HG02759 (cell line): ENCODE measurements at regions not wholly inside any gene's neighbourhood (a gene's known extent, or its start where the extent isn't known, plus 50 kb on each side); places are given as distances from the start of the nearest gene placed in this dataset.
"Not testable (repeated sequence)": the region's sequence is repeated elsewhere in the genome, so short reads cannot be mapped to it uniquely, and the experiment has no call there.

Experiments used
- ATAC-seq: cut with Tn5 transposase; IDR thresholded peaks from one replicate; pipeline ENCODE4 v1.9.1; 2021; ENCODE audit warnings: mild to moderate bottlenecking, moderate library complexity; ENCODE audit not compliant: unreplicated experiment

DNA sequence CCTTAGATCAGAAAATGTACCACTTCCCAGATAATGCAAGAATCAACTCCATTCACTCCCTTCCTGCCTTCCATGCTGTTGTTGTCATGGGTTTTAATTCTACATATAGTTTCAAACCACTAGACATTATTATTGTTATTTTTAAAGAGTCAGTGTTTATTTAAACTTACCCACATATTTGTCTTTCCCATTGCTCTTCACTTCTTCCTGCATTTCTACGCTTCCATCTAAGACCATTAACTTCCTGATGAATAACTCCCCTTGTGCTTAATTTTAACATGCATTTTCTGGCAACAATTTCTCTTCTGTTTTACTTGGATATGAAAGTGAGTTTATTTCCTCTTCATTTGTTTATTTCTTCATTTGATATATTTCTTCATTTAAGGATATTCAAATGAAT is 127.1 kb upstream of the FHIT start:
- ATAC-seq = no peak

DNA sequence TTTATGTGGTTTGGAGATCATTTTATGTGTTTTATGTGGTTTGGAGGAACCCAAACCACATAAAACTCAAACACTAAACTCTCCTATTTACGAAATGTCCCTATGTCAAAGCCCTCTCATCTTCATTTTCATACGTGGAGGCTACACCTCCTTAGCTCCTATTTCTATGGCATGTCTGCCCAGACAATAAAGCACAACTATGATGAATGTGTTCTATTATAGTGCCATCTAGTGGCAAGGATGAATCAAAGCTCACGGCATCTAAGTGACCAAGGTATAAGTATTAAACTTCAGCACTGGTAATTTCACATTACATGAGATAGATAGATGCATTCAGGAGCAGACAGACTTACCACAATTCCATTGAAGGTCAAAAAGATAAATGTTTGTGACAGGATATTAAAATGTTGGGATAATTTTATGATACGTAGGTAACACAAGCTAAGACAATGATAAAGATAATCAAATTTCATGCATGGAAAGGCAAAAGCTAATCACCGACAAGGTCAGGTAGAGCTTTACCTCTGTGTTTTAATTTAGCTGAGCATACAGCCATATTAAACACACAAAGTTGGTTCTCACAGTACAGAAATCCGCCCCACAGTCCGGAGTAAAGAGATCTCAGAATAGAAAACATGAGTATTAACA is 130.6 kb upstream of the FHIT start:
- ATAC-seq = peak; percentile 90

DNA sequence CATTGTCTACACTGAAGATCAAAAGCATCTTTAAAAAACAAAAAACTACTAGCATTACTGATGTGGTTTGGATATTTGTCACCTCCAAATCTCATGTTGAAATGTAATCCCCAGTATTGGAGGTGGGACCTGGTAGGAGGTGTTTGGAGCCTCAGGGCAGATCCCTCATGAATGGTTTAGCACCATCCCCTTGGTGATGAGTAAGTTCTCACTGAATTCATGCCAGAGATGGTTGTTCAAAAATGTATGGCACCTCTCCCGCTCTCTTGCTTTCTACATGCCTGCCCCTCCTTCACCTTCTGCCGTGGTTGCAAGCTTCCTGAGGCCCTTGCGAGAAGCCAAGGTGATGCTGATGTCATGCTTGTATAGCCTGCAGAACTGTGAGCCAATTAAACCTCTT is 136.6 kb upstream of the FHIT start:
- ATAC-seq = no peak

DNA sequence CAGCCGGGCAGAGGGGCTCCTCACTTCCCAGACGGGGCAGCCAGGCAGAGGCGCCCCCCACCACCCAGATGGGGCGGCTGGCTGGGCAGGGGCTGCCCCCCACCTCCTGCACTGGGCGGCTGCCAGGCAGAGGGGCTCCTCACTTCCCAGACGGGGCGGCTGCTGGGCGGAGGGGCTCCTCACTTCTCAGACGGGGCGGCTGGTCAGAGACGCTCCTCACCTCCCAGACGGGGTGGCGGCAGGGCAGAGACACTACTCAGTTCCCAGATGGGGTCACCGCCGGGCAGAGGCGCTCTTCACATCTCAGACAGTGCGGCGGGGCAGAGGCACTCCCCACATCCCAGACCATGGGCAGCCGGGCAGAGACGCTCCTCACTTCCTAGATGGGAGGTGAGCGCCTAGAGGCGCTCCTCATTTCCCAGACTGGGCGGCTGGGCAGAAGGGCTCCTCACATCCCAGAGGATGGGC is 142.3 kb upstream of the FHIT start:
- ATAC-seq = not testable (repeated sequence)

DNA sequence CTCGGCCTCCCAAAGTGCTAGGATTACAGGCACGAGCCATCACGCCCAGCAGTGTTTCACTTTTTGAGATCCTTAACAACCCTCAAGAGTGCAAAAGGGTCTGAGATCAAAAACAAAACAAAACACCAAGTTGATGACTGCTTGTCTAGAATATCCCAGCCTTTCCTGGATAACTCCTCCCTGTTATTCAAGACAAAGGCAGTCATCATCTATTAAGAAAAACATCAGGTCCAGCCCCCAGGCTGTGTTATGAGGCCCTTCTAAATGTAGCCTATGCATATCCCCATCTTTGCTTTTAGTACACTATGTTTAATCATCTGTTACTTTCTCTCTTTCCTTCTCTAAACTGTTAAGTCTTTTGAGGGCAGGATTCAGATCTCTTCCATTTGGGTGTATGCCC is 150.1 kb upstream of the FHIT start:
- no peak for ATAC-seq

DNA sequence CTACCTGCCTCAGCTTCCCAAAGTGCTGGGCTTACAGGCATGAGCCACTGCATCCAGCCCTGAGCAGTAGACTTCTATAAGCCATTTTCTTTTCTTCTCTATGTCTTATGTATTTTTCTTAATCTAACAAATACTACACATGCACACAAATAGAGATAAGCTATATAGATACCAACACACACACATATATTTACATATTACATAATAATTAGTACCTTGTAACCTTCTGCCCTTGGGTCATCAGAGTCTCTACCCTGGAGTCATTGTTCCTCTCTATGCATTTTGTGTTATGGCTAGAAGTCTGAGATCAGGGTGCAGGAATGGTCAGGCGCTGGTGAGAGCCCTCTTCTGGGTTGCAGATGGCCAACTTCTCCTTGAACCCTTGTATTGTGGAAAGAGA is 154.0 kb upstream of the PTPRG start:
- no peak for ATAC-seq

DNA sequence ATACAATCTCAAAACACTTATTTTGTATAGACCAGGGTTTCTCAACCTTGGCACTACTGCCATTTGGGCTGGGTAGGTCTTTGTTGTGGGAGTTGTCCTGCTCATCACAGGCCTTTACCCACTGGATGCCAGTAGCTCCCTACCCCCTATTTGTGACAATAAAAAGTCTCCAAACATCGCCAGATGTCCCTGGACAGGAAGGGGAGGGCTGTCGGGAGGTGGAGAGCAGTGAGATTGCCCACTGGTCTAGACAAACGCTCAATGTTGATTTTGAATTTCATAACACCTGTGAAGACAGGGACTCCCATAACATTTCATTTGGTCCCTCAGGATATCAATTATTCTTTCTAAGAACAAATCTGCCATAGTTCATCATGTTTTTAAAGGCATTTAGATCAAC is 151.7 kb upstream of the PTPRG start:
- ATAC-seq = no peak

DNA sequence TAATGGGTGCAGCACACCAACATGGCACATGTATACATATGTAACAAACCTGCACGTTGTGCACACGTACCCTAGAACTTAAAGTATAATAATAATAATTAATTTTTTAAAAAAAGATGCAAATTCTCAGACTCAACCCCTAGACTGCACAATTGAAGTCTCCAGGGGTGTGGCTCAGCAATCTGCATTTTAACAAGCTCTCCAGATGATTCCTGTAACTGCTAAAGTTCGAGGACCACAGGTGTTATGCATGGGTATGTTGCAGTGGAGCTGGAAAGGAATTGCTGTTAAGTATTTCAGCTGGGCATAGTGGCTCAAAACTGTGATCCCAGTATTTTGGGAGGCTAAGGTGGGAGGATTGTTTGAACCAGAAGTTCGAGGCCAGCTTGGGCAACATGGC is 151.0 kb upstream of the PTPRG start:
- ATAC-seq = not testable (repeated sequence)

DNA sequence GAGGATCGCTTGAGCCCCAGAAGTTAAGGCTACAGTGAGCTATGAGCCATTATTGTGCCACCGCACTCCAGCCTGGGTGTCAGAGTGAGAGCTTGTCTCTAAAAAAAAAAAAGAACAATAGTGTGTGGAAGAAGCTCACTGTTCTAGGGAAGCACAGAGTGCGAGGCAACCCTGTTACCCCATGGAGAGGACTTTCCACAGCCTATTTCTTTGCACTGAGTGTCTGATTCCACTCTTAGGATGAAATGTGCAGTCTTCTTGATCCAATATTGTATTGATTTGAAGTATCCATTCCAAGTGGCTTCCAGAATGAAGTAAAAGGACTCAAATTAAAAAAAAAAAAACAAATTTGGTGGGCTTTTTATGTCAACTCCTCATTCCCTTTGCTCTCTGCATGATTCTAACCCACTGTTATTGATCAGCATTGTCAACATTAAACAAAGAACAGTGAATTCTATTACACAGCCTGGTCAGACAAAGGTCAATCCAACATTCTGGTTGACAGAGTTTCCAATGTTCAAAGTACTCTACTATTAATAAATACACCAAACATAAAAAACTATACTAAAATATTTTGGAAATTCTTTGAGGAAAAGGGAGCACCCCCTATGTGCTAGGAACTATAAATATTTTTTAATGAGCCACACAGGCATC is 150.2 kb upstream of the PTPRG start:
- ATAC-seq = no peak

DNA sequence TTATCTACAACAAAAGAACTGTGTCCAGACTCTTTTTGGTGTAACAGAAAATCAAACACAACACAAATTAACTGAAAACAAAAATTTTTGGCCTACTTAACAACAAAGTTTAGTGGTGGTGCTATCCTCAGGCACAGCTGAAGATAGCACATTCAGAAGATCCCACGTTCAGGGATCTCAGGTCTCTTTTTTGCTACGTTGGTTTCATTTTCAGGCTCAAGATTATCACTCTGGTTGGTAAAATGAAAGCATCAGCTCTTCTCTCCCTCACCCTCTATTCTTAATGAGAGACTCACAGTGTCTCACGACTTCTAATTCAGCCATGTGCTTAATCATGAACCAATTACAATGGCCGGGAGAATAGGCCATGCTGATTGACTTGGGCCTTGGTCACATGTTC is 146.9 kb upstream of the PTPRG start:
- no peak for ATAC-seq

DNA sequence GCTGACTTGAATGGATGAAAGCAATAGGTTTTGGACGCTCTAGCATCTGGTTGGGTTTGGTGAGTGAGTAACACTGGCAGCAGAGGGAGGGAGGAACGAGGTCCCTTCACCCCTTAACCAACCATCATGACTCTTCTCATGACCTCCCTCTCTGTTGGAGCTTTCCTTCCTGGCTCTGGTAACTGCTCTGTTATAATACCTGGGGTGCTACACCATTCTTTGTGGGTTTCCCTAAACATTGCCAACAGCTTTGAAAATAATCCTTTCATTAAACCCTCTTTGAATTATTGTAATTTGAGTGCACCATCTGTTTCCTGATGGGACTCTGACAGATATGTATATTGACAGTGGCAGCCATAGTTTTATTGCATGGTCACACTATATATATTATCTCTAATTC is 146.2 kb upstream of the PTPRG start:
- ATAC-seq = no peak

DNA sequence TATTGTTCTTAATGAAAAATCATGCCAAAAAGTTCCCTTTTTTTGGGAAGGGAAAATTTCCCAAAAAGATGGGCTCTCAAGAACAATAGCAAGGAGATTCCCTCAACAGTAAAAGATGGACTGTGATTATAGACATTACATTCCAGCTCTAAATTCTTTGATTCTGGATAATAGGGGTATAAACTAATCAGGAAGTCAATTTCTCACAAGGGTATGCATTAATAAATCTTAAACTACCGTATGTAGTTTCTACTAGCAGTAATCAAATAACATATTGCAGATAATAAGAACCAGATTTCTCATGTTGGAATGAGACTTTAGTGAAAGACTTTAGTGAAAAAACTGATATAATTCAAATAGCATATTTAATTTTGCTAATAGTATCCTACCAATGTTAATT is 144.8 kb upstream of the PTPRG start:
- ATAC-seq = no peak

DNA sequence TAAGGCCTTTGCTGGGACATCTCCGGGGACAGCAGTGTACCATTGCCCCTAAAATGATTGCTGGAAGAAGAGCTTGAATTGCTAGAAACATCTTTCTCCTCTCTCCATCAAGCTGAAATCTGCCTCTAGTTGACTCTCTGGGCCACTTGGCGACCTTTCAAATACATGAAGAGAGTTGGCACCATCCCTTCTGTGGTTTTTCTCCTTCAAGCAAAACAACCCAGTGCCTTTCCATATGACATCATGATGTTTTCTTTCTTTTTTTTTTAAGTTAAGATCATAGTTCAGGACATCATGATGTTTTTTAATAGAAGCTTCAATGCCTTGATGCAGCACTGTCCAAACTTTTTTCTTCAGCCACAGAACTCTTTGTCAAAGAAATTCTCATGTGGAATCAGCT is 144.0 kb upstream of the PTPRG start:
- no peak for ATAC-seq

DNA sequence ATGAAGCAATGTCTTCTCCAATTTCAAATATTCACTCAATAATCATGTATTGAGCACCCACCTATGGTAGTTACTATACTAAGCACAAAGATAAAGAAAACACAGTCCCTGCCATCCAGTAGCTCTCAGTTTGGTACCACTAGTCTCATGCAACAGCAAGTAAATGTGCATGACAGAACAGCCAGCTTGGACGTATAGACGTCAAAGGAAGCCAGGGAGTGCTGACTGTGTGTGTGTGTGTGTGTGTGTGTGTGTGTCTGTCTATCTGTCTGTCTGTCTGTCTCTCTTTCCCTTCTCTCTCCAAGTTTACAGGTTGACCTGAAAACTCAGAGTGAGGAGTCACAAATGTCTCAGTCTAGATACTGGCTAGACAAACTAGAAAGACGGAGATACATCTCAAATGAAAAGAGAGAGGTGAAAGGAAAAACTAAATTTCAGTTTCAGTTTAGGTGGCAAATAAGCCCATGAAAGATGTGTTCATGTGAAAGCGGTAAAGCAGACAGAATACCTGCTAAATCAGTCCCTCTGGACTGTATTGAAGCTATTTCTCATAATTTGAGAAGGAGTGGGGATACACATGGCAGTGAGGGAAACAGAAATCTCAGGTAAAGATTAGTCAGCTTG is 141.1 kb upstream of the PTPRG start:
- no peak for ATAC-seq

DNA sequence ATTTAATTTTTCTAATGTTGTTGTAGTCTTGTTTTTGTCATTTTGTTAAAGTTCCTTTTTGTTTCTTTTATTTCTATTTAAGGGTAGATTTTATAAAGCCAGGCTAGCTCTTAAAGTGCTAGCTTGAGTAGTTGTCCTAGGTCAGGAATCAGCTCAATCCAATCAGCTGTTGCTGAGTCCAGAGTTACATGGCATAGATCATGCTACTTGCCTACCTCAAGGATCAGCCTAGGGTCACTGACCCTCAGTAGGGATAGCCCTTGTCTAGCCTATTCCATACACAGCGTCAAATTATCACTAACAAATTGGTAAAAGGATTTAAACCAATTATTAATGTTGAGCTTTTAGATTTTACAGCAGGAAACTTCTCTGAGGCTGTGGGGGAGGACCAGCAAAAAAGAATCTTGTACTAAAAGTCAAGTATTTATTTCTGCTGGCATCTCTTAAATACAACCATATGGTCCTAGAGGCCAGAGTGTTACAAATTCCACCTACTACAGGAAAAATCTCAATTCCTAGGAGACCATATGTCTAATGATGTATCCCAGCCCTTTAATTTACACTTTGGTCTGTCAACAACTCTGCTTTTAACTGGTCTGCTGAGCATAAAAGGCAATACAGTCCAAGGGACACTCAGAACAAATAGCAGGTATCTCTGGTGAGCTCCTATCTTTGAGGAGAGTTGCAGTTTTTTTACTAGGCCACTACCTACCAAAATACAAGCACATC is 138.3 kb upstream of the PTPRG start:
- no peak for ATAC-seq

DNA sequence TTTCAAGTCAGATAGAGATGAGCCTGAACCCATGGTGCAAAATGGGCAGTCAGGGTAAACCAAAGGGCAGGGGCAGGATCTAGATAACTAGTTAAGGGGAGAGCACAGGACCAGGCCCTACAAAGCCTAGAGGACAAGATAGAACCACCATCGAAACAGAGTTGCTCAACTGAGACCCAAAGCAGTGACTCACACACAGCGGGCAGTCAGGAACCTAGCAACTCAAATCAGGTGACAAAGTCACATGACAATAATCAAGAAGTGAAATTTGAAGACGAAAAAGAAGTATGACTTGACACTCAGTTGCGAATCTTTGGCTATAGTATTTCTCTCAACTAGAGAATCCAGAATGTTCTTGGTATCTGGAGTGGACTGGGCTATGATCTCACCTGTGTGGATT is 136.0 kb upstream of the PTPRG start:
- no peak for ATAC-seq

DNA sequence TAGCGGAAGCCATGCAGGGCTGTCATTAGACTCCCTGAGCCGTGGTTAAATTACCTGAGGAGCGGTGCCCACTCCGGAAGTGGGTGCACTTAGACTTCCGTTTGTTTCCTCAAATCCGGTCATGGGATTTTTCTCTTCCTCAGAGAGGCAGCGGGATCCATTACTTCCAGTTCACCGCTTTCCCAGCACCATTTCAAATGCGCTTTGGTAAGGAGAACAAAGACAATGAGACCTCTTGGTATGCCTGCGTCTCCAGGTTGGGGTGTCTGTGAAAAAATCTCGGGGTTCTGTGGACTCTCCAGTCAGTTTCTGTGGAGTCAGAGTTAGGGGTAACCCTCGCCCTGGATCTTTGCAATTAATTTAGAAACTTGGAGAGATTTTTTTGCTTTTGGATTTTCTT is 132.3 kb upstream of the PTPRG start:
- no peak for ATAC-seq

DNA sequence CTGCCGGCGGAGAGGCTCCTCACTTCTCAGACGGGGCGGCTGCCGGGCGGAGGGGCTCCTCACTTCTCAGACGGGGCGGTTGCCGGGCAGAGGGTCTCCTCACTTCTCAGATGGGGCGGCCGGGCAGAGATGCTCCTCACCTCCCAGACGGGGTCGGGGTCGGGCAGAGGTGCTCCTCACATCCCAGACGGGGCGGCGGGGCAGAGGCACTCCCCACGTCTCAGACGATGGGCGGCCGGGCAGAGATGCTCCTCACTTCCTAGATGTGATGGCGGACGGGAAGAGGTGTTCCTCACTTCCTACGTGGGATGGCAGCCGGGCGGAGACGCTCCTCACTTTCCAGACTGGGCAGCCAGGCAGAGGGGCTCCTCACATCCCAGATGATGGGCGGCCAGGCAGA is 126.5 kb upstream of the PTPRG start:
- ATAC-seq = not testable (repeated sequence)

DNA sequence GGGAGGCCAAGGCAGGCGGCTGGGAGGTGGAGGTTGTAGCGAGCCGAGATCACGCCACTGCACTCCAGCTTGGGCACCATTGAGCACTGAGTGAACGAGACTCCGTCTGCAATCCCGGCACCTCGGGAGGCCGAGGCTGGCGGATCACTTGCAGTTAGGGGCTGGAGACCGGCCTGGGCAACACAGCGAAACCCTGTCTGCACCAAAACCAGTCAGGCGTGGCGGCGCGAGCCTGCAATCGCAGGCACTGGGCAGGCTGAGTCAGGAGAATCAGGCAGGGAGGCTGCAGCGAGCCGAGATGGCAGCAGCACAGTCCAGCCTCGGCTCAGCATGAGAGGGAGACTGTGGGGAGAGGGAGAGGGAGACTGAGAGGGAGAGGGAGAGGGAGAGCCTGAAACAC is 126.0 kb upstream of the PTPRG start:
- not testable (repeated sequence) for ATAC-seq

DNA sequence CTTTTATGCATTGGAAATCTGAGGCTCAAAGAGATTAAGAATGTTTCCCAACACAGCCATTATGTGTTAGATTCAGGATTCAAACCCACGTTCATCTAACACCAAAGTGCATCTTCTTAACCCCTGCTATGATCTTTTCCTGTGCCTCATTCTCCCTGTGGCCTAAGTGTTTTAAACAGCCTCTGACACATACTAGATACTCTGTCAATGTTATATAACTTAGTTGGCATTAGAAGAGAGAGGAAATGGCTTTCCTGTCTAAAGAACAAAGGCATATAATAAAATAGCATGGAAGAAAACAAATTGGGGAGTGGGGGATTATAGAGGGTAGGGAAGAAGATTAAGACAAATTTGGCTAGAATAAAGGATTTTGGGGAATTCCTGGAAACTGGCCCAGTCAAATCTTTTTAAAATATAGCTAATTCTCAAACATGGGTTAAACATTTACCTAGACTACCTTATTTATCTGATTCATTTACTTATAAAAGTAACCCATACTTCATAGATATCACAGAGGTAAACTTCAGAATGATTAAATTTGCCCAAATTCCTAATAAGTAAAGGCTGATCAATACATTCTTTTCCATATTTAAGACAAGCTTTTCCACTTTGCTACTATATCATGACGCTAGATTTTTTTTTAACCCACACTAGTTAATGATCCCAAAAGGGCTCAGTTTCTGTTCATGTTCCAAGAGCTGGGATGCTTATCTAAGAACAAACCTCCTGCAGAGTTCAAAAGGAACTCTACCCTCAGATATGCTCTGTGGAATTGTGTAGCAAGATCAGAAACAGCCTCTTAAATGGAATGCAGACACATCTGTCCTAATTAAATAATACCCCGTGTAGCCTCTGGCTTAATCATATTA is 122.9 kb upstream of the PTPRG start:
- ATAC-seq = no peak

DNA sequence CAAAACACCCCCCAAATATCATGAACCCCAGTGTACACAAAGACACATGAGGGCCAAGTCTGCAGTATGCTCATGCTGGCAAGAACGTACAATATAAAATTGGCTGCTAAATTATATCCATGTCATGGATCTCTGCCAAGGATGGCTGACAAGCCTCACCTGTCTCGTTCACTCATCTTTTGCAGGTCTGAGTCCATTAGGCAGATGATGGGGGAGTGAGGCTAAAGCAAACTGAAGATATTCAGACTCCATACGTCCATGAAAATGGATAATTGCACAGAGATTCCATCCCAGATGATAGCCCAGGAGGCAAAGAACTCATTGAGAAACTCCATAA is 122.3 kb upstream of the PTPRG start:
- ATAC-seq = no peak
